SHP77 treated with DMSO at 0.1 percent for 48 hours (cell line): ENCODE measurements at regions not wholly inside any gene's neighbourhood (a gene's known extent, or its start where the extent isn't known, plus 50 kb on each side); places are given as distances from the start of the nearest gene placed in this dataset.
"Not testable (repeated sequence)": the region's sequence is repeated elsewhere in the genome, so short reads cannot be mapped to it uniquely, and the experiment has no call there.

Experiments
- DNase-seq: peaks from one replicate; lab custom pipeline; 2025; lab: John Stamatoyannopoulos, UW

- no peak for DNase-seq
These were observed 62.1 kb downstream of the ZWINT start for GRCh38 chr10:56298941-56299340.

- no peak for DNase-seq
These were observed 64.4 kb downstream of the ZWINT start for GRCh38 chr10:56296618-56297017.

- no peak for DNase-seq
These were observed 72.7 kb downstream of the ZWINT start for GRCh38 chr10:56288403-56288802.

GRCh38 chr10:56286096-56286495, 75.0 kb downstream of the ZWINT start:
- no peak for DNase-seq

- no peak for DNase-seq
These were observed 81.8 kb downstream of the ZWINT start for GRCh38 chr10:56279270-56279669.

GRCh38 chr10:56269181-56269580, 91.9 kb downstream of the ZWINT start:
- DNase-seq: no peak

GRCh38 chr10:56266120-56266519, 94.9 kb downstream of the ZWINT start:
- no peak for DNase-seq

- DNase-seq: no peak
These were observed 102.1 kb downstream of the ZWINT start for GRCh38 chr10:56258991-56259390.

- no peak for DNase-seq
These were observed 102.7 kb downstream of the ZWINT start for GRCh38 chr10:56258378-56258777.

GRCh38 chr10:56255298-56255697, 105.8 kb downstream of the ZWINT start:
- DNase-seq: no peak

GRCh38 chr10:56240471-56240870, 120.6 kb downstream of the ZWINT start:
- DNase-seq: no peak

- no peak for DNase-seq
These were observed 129.6 kb downstream of the ZWINT start for GRCh38 chr10:56231436-56231835.

GRCh38 chr10:56222237-56222636, 138.8 kb downstream of the ZWINT start:
- DNase-seq: no peak

- no peak for DNase-seq
These were observed 148.1 kb downstream of the ZWINT start for GRCh38 chr10:56212951-56213350.

GRCh38 chr10:56181607-56182006, 179.5 kb downstream of the ZWINT start:
- no peak for DNase-seq

- DNase-seq: no peak
These were observed 182.8 kb downstream of the ZWINT start for GRCh38 chr10:56178210-56178609.

GRCh38 chr10:56155091-56155513, 206.0 kb downstream of the ZWINT start:
- DNase-seq: not testable (repeated sequence)

GRCh38 chr10:56146806-56147205, 214.3 kb downstream of the ZWINT start:
- DNase-seq: no peak

GRCh38 chr10:56142092-56142728, 218.8 kb downstream of the ZWINT start:
- DNase-seq: no peak

GRCh38 chr10:56139405-56139804, 221.7 kb downstream of the ZWINT start:
- no peak for DNase-seq

GRCh38 chr10:56135828-56136227, 225.2 kb downstream of the ZWINT start:
- DNase-seq: no peak

- DNase-seq: no peak
These were observed 237.8 kb downstream of the ZWINT start for GRCh38 chr10:56123247-56123646.

GRCh38 chr10:56116684-56117083, 244.4 kb downstream of the ZWINT start:
- DNase-seq: no peak

GRCh38 chr10:56109454-56109853, 251.6 kb downstream of the ZWINT start:
- no peak for DNase-seq
